CD4-positive, alpha-beta T cell treated with Interleukin-4 for 1 hour (primary cell): ENCODE measurements at regions not wholly inside any gene's neighbourhood (a gene's known extent, or its start where the extent isn't known, plus 50 kb on each side); places are given as distances from the start of the nearest gene placed in this dataset.
"Not testable (repeated sequence)": the region's sequence is repeated elsewhere in the genome, so short reads cannot be mapped to it uniquely, and the experiment has no call there.

ENCODE experiments used
- DNase-seq, 2 donors: peaks; one replicate each; pipeline ENCODE4 v3.0.0-alpha.2; 2020 to 2022

DNA sequence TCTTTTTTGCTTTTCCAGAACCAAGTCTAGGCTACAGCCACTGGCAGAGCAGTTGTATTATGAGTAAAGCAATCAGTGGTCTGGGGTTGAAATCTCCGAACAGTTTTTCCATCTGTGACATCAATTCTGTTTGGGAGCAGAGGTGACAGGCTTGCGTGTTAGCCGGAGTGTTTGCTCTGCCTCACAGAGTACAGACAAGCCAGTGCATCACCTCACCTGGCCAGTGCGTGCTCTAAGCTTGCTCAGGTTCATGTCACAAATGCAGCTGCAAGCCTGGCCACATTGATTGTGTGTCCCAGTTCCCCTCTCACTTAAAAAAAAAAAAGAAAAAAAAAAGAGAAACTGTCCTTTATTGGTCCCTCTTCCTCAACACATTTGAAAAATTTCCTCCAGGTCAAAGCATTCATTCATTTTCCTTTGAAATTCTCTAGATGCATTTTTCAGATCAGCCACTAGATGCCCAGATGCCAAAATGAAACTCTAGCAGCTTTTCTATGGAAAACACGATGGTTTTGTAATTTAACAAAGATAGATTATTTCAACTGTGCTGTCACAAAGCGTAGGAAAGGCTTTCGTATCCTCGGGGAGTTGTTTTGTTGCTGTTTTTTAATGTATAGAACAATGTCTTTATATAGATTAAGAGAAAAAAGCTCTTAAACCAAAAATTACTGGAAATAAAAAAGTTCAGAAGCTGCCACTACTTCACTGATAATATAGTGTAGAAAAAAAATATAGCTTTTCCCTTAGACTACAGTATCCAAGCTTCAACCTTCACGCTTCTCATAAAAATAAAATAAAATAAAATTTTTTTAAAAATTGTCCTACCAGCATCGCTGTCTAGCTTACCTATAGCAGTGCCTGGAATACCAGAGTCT is 585.5 kb downstream of the TLE1 start:
- no peak for DNase-seq

GRCh38 chr9:81097131-81097847 is 592.1 kb downstream of the TLE1 start:
- DNase-seq = no peak

DNA sequence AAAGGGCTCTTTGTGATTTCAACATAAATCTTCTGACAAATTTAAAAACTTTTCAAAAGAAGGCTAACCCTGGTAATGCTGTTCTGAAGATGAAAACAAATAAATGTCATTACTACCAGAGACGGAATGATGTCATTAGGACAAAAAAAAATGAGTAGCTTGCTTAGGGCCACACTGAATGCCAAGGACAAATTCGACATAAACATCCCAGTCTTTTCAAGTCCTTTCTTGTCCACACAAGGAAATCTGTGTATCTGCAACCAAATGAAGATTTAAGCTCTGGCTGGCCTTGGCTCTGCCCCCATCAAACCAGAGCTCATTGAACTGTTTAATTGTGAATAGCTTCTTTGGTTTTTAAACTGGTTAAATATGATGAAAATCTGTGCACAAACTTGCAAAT is 592.7 kb downstream of the TLE1 start:
- DNase-seq = no peak

- no peak for DNase-seq
Measured at GRCh38 chr9:81092057-81092456, 597.3 kb downstream of the TLE1 start.

GRCh38 chr9:81088341-81088740 is 601.0 kb downstream of the TLE1 start:
- DNase-seq = no peak

DNA sequence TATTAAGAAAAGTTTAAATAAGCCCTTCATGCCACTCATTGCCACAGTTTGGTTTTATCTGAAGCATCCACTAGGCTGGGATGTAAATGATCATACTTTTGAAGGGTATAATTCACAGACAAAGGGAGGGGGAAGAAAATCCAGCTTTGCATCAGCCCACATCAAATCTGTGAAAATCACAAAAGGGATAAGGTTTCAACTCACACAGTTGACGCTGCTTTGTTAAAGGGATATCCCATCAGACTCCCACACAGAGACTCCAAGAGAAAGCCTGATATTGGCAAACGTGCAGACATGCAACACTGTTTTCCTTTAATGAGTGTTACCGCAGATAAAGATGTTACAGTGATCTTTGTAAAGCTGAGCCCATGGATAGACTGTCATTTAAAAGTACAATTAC is 602.9 kb downstream of the TLE1 start:
- no peak for DNase-seq

DNA sequence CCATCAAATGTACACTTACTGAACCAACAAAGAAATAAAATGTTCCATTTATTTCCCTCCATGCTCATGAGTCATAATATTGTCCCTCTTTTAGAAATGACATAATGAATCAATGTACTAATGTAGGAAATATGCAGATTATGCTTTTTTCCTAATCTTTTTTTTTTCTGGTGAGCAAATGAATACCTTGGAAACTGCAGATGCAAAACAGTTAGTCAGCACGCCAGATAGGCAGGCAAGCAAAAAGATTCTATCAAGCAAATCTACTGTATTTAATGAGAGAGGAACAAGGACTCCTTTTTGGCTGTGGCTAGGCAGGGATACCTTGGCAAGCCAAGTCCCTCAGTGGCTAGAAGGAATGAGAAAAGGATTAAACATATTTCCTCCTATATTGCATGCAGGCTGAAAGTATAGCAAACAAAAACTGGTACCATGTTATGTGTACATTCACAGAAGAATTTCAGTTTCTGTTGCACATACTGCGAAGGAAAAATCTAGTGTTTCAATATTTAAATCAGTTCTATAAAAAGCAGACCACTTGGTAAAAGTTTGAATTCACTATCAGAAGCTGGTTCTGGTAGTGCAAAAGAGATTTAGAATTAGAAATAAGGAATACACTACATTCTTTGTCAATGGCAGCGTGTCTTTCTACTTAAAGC is 605.4 kb downstream of the TLE1 start:
- DNase-seq = no peak

- DNase-seq = no peak
Measured at GRCh38 chr9:81083067-81083466, 606.3 kb downstream of the TLE1 start.

GRCh38 chr9:81082221-81082620 is 607.1 kb downstream of the TLE1 start:
- DNase-seq = no peak

DNA sequence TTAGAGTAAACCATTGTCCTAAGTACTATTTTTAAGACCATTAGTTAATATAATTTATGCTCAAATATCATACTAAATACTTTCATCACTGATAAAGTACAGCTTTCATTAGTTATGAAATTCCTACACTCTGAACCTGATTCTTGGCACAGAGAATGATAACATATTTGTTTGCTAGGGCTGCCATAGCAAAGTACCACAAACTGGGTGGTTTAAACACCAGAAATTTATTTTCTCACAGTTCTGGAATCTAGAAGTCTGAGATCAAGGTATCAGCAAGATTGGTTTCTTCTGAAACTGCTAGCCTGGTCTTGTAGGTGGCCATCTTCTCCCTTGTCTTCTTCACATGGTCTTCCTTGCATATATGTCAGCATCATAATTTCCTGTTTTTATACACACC is 608.4 kb downstream of the TLE1 start:
- no peak for DNase-seq

DNA sequence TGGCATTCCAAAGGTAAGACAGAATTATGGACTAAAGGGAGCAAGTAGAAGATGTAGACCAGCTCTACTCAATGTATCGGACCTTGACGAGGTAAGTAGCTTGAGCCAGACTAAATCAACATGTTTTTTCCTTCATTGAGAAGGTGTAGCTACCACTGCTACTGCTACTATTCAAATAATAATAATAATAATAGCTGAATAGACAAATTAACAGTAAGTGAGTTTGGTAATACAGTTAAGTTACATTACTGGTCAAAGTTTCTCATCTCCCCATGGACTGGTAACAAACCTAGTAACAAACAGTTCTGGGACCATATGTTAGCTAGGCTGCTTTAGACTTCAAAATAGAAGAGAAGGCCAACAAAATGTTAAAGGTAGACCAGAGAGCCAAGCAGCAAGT is 609.2 kb downstream of the TLE1 start:
- no peak for DNase-seq

- DNase-seq = no peak
Measured at GRCh38 chr9:81079055-81079454, 610.3 kb downstream of the TLE1 start.

- DNase-seq = no peak
Measured at GRCh38 chr9:81078555-81078954, 610.8 kb downstream of the TLE1 start.

DNA sequence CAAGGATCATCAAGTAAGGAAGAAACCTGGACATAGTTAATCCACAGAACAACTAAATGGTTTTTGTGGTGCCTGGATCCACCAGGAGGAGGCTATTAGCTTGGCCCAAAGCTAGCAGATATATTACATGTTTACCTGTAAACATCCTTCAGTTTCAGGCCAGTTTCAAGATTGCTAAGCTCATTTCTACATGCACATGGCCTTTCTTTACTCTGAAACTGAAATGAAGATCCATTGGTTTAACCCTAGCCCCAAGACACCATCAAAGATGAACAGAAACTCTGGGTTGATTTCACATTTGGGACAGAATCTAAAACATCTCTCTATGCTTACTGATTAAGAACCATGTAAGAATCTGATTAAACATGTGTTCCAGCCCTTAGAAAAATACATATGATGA is 611.8 kb downstream of the TLE1 start:
- no peak for DNase-seq

- DNase-seq = no peak
Measured at GRCh38 chr9:81076131-81076530, 613.2 kb downstream of the TLE1 start.

GRCh38 chr9:81074221-81074620 is 615.1 kb downstream of the TLE1 start:
- no peak for DNase-seq

GRCh38 chr9:81073821-81074220 is 615.5 kb downstream of the TLE1 start:
- DNase-seq = no peak

DNA sequence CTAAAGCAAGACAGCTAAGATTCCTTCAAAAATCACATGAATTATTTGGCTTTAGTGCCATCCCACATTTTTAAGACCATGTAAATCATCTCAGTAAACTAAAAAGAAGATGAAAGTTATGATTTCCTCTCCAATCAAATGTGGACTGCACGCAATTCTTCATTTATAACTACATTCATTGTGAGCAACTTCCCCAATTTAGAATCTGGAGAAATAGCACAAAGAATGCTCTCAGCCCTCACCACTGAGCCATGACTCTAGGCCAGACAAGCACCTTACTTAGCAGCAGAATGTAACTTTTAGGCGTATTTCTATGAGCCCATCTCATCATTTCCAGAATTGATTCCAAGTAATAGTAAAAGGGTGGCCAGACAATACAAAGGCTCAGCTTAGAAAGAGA is 616.6 kb downstream of the TLE1 start:
- no peak for DNase-seq

GRCh38 chr9:81071108-81071507 is 618.2 kb downstream of the TLE1 start:
- no peak for DNase-seq

GRCh38 chr9:81070689-81071088 is 618.7 kb downstream of the TLE1 start:
- no peak for DNase-seq

DNA sequence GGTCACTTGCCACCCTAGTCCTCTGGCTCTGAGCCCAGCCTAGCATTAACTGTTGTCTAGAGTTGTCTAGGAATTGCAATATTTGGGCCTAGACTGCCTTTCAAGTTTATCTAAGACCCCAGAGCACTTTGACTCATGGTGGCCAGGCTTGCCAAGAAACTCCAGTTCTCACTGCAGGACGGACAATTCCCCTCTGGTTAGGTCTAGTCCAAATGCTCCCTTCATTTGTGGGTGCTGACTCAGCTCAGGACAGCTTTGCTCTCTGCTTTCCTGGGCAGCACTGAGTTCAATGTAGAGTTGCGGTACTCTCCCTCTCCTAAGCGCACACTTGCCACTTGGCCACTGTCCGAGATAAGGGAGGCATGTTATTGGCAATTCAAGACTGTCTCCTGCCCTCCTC is 619.4 kb downstream of the TLE1 start:
- DNase-seq = no peak

DNA sequence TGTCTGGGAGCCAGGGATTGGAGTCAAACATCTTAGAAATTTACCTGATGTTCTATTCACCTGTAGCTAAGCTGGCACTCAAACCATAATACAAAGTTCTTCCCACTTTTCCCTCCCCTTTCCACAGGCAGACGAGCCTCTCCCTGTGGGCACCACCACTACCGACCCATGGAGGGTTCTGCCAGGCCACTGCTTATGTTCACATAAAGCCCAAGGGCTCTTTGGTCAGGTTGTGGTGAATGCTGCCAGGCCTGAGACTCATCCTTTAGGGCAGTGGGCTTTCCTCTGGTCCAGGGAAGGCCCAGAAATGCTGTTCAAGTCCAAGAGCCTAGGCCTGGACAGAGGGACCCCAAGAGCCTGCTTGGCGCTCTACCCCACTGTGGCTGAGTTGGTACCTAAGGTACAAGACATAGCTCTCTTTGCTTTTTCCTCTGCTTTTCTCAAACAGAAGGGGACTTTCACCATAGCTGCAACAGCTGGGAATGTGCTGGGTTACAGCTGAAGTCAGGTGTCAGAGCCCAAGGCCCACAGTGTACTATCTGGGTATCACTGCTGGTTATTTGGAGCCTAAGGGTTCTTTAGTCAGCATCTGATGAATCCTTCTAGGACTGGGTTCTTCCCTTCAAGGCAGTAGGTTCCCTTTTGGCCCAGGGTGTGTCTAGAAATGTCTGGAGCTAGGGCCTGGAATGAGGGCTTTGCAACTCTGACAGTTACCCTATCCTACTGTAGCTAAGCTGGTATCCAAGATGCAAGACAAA is 620.1 kb downstream of the TLE1 start:
- DNase-seq = no peak

DNA sequence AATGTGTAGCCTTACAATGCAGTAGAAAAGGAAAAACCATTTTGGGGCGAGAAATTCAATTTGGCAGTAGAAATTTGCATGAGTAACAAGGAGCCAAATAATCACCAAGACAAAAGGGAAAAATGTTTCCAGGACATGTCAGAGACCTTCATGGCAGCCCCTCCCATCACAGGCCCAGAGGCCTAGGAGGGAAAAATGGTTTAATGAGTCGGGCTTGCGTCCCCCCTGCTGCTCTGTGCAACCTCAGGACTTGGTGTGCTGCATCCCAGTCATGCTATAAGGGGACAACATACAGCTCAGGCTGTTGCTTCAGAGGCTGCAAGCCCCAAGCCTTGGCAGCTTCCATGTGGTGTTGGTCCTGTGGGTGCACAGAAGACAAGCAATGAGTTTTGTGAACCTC is 626.4 kb downstream of the TLE1 start:
- DNase-seq = not testable (repeated sequence)
